ENCODE measurements at regions not wholly inside any gene's neighbourhood (a gene's known extent, or its start where the extent isn't known, plus 50 kb on each side); places are given as distances from the start of the nearest gene placed in this dataset.
"Not testable (repeated sequence)": the region's sequence is repeated elsewhere in the genome, so short reads cannot be mapped to it uniquely, and the experiment has no call there.

- no peak for DNase-seq
These were observed 252.6 kb downstream of the TMEM47 start for GRCh38 chrX:34404386-34405070.

- no peak for DNase-seq
These were observed 255.7 kb downstream of the TMEM47 start for GRCh38 chrX:34401411-34401810.

- no peak for DNase-seq
These were observed 250.3 kb upstream of the FAM47A start for GRCh38 chrX:34382416-34382815.

GRCh38 chrX:34381241-34381640 lies 249.1 kb upstream of the FAM47A start:
- DNase-seq, result no peak

- no peak for DNase-seq
These were observed 247.8 kb upstream of the FAM47A start for GRCh38 chrX:34379891-34380290.

- no peak for DNase-seq
These were observed 245.5 kb upstream of the FAM47A start for GRCh38 chrX:34377645-34378044.

GRCh38 chrX:34371754-34372153 lies 239.6 kb upstream of the FAM47A start:
- DNase-seq, result no peak

GRCh38 chrX:34365471-34365870 lies 233.4 kb upstream of the FAM47A start:
- DNase-seq, result peak; percentile 2

- DNase-seq, result no peak
These were observed 218.6 kb upstream of the FAM47A start for GRCh38 chrX:34350561-34351335.

- DNase-seq, result no peak
These were observed 210.9 kb upstream of the FAM47A start for GRCh38 chrX:34343001-34343400.

- no peak for DNase-seq
These were observed 209.7 kb upstream of the FAM47A start for GRCh38 chrX:34341814-34342213.

GRCh38 chrX:34341258-34341657 lies 209.1 kb upstream of the FAM47A start:
- DNase-seq, result no peak

- no peak for DNase-seq
These were observed 205.9 kb upstream of the FAM47A start for GRCh38 chrX:34338046-34338445.

- not testable (repeated sequence) for DNase-seq
These were observed 203.3 kb upstream of the FAM47A start for GRCh38 chrX:34335376-34335775.

- no peak for DNase-seq
These were observed 200.2 kb upstream of the FAM47A start for GRCh38 chrX:34332334-34332733.

- DNase-seq, result no peak
These were observed 193.3 kb upstream of the FAM47A start for GRCh38 chrX:34325460-34325859.

GRCh38 chrX:34320424-34320823 lies 188.3 kb upstream of the FAM47A start:
- DNase-seq, result not testable (repeated sequence)

GRCh38 chrX:34300871-34301270 lies 168.8 kb upstream of the FAM47A start:
- DNase-seq, result no peak

- DNase-seq, result no peak
These were observed 167.4 kb upstream of the FAM47A start for GRCh38 chrX:34299451-34299967.

- no peak for DNase-seq
These were observed 162.6 kb upstream of the FAM47A start for GRCh38 chrX:34294665-34295064.

- DNase-seq, result no peak
These were observed 156.7 kb upstream of the FAM47A start for GRCh38 chrX:34288782-34289181.

- no peak for DNase-seq
These were observed 147.9 kb upstream of the FAM47A start for GRCh38 chrX:34279866-34280560.

- no peak for DNase-seq
These were observed 143.6 kb upstream of the FAM47A start for GRCh38 chrX:34275699-34276098.

Data from skin of body (tissue), 1 donor.